ENCODE measurements at regions not wholly inside any gene's neighbourhood (a gene's known extent, or its start where the extent isn't known, plus 50 kb on each side); places are given as distances from the start of the nearest gene placed in this dataset.

- no peaks in the 10 kb centered on the region for H3K36me3 Mint-ChIP-seq (ENCODE audit: low read depth)
- intact Hi-C loops (cut with micrococcal nuclease) = no loop called here
- H3K4me1 Mint-ChIP-seq (ENCODE audit: low read depth) = peaks cover 22% of the 10 kb centered on the region
- no peaks in the 10 kb centered on the region for H3K9me3 Mint-ChIP-seq
- H3K27me3 Mint-ChIP-seq = peaks cover 3% of the 10 kb centered on the region
- H3K4me3 Mint-ChIP-seq = no peak overlapping the region
- no peak overlapping the region for H3K27ac Mint-ChIP-seq
Measured at GRCh38 chr2:104546537-104546936, 307.4 kb upstream of the POU3F3 start.

GRCh38 chr2:104547221-104547620 lies 306.7 kb upstream of the POU3F3 start:
- H3K4me1 Mint-ChIP-seq (ENCODE audit: low read depth) = peaks cover 22% of the 10 kb centered on the region
- H3K9me3 Mint-ChIP-seq = no peaks in the 10 kb centered on the region
- H3K36me3 Mint-ChIP-seq (ENCODE audit: low read depth) = no peaks in the 10 kb centered on the region
- intact Hi-C loops (cut with micrococcal nuclease) = no loop called here
- no peak overlapping the region for H3K4me3 Mint-ChIP-seq
- no peak overlapping the region for H3K27ac Mint-ChIP-seq
- H3K27me3 Mint-ChIP-seq = peaks cover 3% of the 10 kb centered on the region

GRCh38 chr2:104561251-104561650 lies 292.7 kb upstream of the POU3F3 start:
- Mint-ChIP-seq H3K4me1 (ENCODE audit: low read depth) (peaks cover 15% of the 10 kb centered on the region), H3K9me3 (no peaks in the 10 kb centered on the region), H3K4me3 (no peak overlapping the region), H3K27me3 (peaks cover 4% of the 10 kb centered on the region), H3K27ac (no peak overlapping the region), H3K36me3 (ENCODE audit: low read depth) (no peaks in the 10 kb centered on the region)
- intact Hi-C loops (cut with micrococcal nuclease) = no loop called here

DNA sequence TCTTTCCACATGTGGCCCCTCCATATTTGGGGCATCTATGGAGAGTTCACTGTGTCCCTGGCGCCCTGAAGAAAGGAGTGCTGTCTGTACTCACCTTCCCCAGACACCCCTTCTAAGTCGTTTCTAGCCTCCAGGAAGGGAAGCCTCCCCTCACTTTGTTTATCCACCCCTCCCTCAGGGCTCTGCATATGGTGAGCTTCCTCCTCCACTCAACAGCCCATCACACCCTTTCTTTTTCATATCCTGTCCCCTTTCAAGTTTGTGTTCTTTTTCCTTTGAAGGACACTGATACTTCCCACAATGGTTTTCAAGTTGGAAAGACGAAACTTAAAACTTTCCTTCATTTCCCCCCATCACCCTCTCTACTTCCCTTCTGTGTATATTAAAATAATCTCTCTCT lies 291.4 kb upstream of the POU3F3 start:
- intact Hi-C loops (cut with micrococcal nuclease) = no loop called here
- peaks cover 4% of the 10 kb centered on the region for H3K27me3 Mint-ChIP-seq
- H3K4me1 Mint-ChIP-seq (ENCODE audit: low read depth) = peaks cover 15% of the 10 kb centered on the region
- H3K36me3 Mint-ChIP-seq (ENCODE audit: low read depth) = no peaks in the 10 kb centered on the region
- no peaks in the 10 kb centered on the region for H3K9me3 Mint-ChIP-seq
- H3K27ac Mint-ChIP-seq = no peak overlapping the region
- H3K4me3 Mint-ChIP-seq = no peak overlapping the region

DNA sequence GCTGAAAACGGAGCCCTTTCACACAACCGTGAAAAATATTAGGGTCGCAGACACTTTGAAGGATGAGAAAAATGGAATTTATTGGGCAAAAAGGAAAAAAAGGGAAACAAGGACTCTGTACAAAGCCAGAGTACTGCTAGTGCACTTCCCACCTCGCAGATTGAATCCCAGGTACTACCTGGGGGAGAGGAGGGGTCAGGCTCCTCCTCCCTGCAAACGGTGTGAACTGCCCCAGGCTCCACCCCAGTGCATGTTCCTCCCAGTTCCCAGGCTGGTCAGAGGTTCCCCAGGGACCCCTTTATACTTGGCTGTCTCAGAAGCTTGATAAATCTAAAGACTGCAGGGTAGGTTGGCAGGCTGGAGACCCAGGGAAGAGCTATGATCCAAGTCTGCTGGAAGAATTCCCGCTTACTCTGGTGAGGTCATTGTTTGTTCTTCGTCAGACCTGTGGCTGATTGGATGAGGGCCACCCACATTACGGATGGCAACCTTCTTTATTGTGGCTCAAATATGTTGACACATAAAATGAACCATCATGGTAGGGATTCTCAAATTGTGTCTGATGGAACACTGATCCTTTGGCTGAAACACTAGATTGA lies 290.4 kb upstream of the POU3F3 start:
- intact Hi-C loops (cut with micrococcal nuclease) = no loop called here
- peaks cover 15% of the 10 kb centered on the region for H3K4me1 Mint-ChIP-seq (ENCODE audit: low read depth)
- H3K27ac Mint-ChIP-seq = no peak overlapping the region
- H3K36me3 Mint-ChIP-seq (ENCODE audit: low read depth) = no peaks in the 10 kb centered on the region
- H3K27me3 Mint-ChIP-seq = peaks cover 4% of the 10 kb centered on the region
- no peak overlapping the region for H3K4me3 Mint-ChIP-seq
- no peaks in the 10 kb centered on the region for H3K9me3 Mint-ChIP-seq

GRCh38 chr2:104568247-104568646 lies 285.7 kb upstream of the POU3F3 start:
- Mint-ChIP-seq H3K4me1 (ENCODE audit: low read depth) (peaks cover 23% of the 10 kb centered on the region), H3K9me3 (no peaks in the 10 kb centered on the region), H3K27ac (no peak overlapping the region), H3K4me3 (no peak overlapping the region), H3K36me3 (ENCODE audit: low read depth) (no peaks in the 10 kb centered on the region), H3K27me3 (no peaks in the 10 kb centered on the region)
- intact Hi-C loops (cut with micrococcal nuclease) = no loop called here

DNA sequence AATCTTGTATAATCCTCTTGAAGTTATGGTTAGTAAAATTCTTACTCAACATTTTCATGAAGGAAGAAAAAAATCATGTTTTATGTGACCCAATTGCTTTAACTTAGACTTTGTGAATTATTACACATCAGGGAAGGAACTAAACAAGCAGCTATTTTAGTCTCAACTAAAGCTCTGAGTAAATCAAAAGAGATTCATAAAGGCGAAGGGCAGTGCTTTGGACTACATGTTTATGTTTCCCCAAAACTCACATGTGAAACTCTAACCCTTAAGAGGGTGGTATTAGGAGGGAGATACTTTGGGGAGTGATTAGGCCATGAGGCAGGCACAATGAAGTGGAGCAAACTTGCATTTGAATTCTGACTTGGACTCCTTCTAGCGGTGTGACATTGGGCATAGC lies 283.7 kb upstream of the POU3F3 start:
- no peaks in the 10 kb centered on the region for H3K27me3 Mint-ChIP-seq
- no peak overlapping the region for H3K4me3 Mint-ChIP-seq
- H3K36me3 Mint-ChIP-seq (ENCODE audit: low read depth) = no peaks in the 10 kb centered on the region
- intact Hi-C loops (cut with micrococcal nuclease) = loop anchor here (5.0 kb wide), 1 partner anchor 87 kb away; no protein-coding TSS in a partner anchor
- no peak overlapping the region for H3K27ac Mint-ChIP-seq
- H3K9me3 Mint-ChIP-seq = no peaks in the 10 kb centered on the region
- peaks cover 30% of the 10 kb centered on the region for H3K4me1 Mint-ChIP-seq (ENCODE audit: low read depth)

DNA sequence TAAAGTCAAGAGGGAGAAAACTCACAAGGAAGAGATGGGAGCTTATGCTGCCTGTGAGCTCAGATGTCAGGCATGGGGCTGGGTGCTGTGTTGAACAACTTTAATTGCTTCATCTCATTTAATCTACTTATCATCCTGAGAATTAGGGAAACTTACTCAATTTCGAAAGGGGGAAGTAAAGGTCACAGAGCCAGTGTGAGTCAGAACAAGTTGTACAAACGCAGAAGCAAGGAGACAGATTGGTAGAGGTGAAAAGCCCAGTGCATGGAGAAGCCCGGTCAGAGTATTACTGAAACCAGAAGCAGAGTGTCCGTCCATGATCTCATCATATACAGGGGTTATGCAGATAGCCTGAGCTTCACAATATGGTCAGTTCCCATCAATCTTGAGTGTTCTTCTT lies 281.1 kb upstream of the POU3F3 start:
- Mint-ChIP-seq H3K27me3 (no peaks in the 10 kb centered on the region), H3K4me1 (ENCODE audit: low read depth) (peaks cover 30% of the 10 kb centered on the region), H3K27ac (no peak overlapping the region), H3K36me3 (ENCODE audit: low read depth) (no peaks in the 10 kb centered on the region), H3K9me3 (no peaks in the 10 kb centered on the region), H3K4me3 (no peak overlapping the region)
- intact Hi-C loops (cut with micrococcal nuclease) = loop anchor here (5.0 kb wide), 1 partner anchor 84 kb away; no protein-coding TSS in a partner anchor

DNA sequence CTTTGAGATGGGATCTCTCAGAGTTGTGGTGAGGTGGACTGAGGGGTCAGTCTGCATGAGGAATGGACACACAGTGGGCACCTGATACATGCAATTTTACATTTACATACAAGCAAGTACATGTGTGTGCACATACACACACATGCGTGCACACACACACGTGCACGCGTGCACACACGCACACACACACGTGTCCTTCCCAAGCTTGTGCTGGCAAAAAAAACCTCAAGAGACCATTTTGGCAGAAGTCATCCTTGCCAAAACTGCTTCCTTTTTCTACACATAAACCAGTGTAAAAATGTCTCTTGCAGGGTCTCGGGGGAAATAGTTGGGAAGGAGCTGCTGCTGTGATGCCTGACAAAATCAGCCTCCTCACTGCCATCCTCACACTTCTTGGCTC lies 279.5 kb upstream of the POU3F3 start:
- intact Hi-C loops (cut with micrococcal nuclease) = loop anchor here (5.0 kb wide), 1 partner anchor 83 kb away; no protein-coding TSS in a partner anchor
- Mint-ChIP-seq H3K4me1 (ENCODE audit: low read depth) (peaks cover 30% of the 10 kb centered on the region), H3K36me3 (ENCODE audit: low read depth) (no peaks in the 10 kb centered on the region), H3K4me3 (no peak overlapping the region), H3K9me3 (no peaks in the 10 kb centered on the region), H3K27me3 (no peaks in the 10 kb centered on the region), H3K27ac (no peak overlapping the region)

DNA sequence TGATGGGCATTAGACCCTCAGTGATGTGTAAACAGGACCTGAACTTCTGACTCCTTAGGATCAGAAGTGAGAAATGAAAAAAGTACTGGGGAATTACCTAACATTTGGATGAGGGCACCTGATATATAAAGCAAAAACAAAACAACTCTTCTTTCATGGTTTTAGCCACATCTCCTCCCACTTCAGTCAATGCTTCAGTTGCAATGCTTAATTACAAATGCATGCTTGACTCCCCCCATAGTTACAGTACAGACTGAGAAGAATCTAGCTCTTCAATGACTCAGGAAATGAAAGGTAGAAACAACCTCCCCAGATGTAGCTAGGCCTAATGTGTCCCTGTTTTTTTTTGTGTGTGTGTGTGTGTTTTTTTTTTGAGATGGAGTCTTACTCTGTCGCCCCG lies 276.8 kb upstream of the POU3F3 start:
- H3K27ac Mint-ChIP-seq = no peak overlapping the region
- H3K27me3 Mint-ChIP-seq = peaks cover 2% of the 10 kb centered on the region
- no peaks in the 10 kb centered on the region for H3K9me3 Mint-ChIP-seq
- no peak overlapping the region for H3K4me3 Mint-ChIP-seq
- intact Hi-C loops (cut with micrococcal nuclease) = no loop called here
- peaks cover 28% of the 10 kb centered on the region for H3K4me1 Mint-ChIP-seq (ENCODE audit: low read depth)
- H3K36me3 Mint-ChIP-seq (ENCODE audit: low read depth) = no peaks in the 10 kb centered on the region

- peaks cover 2% of the 10 kb centered on the region for H3K27me3 Mint-ChIP-seq
- no peak overlapping the region for H3K4me3 Mint-ChIP-seq
- no peaks in the 10 kb centered on the region for H3K36me3 Mint-ChIP-seq (ENCODE audit: low read depth)
- H3K4me1 Mint-ChIP-seq (ENCODE audit: low read depth) = no peaks in the 10 kb centered on the region
- no peak overlapping the region for H3K27ac Mint-ChIP-seq
- intact Hi-C loops (cut with micrococcal nuclease) = no loop called here
- no peaks in the 10 kb centered on the region for H3K9me3 Mint-ChIP-seq
Measured at GRCh38 chr2:104582471-104582870, 271.4 kb upstream of the POU3F3 start.

DNA sequence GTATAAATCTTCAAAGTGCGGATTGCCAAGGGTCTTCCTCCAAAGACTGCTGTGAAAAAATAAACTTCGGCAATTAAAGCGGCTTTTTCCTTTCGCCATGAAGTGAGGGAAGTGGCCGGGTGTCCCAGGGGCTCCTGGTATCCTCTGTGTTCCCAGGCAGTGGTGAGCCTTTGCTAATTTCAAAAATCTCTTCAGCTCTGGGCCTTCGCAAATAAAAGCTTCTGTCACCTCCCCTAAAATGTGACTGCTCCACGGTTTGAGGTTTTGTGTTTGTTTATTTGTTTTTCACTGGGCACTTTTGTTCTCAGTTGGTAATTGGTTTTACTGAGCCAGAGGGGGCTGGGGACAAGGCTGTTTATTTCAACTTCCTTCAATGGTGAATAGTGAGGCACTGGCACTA lies 270.1 kb upstream of the POU3F3 start:
- Mint-ChIP-seq H3K4me3 (no peak overlapping the region), H3K27ac (no peak overlapping the region), H3K27me3 (peaks cover 2% of the 10 kb centered on the region), H3K9me3 (no peaks in the 10 kb centered on the region), H3K4me1 (ENCODE audit: low read depth) (no peaks in the 10 kb centered on the region), H3K36me3 (ENCODE audit: low read depth) (no peaks in the 10 kb centered on the region)
- intact Hi-C loops (cut with micrococcal nuclease) = no loop called here

DNA sequence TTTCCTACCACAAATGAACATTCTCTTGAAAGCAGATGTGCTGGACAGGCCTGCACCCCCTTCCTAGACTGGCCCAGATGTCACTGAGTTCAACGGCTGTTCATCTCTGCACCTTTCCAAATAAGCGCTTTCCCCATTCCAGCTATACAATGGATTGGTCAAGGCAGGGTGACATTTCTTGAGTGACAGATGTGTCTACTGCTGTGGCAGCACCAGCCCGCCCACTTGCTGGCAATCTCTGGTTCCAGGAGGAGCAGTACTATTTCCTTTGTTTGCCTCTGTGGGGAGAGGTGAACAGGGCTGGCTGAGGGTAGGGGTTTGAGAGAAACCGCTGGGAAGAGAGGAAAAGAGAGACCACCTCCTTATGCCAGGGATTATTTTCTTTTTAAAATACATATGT lies 269.5 kb upstream of the POU3F3 start:
- Mint-ChIP-seq H3K27me3 (peaks cover 2% of the 10 kb centered on the region), H3K27ac (no peak overlapping the region), H3K9me3 (peaks cover 4% of the 10 kb centered on the region), H3K4me1 (ENCODE audit: low read depth) (no peaks in the 10 kb centered on the region), H3K4me3 (no peak overlapping the region), H3K36me3 (ENCODE audit: low read depth) (no peaks in the 10 kb centered on the region)
- intact Hi-C loops (cut with micrococcal nuclease) = no loop called here

DNA sequence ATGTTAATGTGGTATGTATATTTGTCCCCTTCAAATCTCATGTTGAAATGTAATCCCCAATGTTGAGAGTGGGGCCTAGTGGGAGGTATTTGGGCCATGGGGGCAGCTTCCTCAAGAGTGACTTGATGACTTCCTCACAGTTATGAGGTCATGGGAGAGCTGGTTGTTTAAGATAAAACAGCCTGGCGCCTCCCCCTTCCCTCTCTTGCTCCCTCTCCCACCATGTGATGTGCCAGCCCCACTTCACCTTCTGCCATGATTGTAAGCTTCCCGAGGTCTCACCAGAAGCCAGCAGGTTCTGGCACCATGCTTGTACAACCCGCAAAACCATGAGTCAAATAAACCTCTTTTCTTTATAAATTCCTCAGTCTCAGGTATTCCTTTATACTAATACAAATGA lies 258.3 kb upstream of the POU3F3 start:
- Mint-ChIP-seq H3K9me3 (peaks cover 37% of the 10 kb centered on the region), H3K4me1 (ENCODE audit: low read depth) (peaks cover 23% of the 10 kb centered on the region), H3K27me3 (no peaks in the 10 kb centered on the region), H3K27ac (no peak overlapping the region), H3K36me3 (ENCODE audit: low read depth) (no peaks in the 10 kb centered on the region), H3K4me3 (no peak overlapping the region)
- intact Hi-C loops (cut with micrococcal nuclease) = no loop called here

GRCh38 chr2:104597942-104598341 lies 256.0 kb upstream of the POU3F3 start:
- Mint-ChIP-seq H3K27ac (no peak overlapping the region), H3K27me3 (no peaks in the 10 kb centered on the region), H3K36me3 (ENCODE audit: low read depth) (no peaks in the 10 kb centered on the region), H3K4me1 (ENCODE audit: low read depth) (peaks cover 23% of the 10 kb centered on the region), H3K9me3 (peaks cover 29% of the 10 kb centered on the region), H3K4me3 (no peak overlapping the region)
- intact Hi-C loops (cut with micrococcal nuclease) = no loop called here

All from dendritic cell treated with granulocyte-macrophage colony-stimulating factor and Interleukin-4, amounts not matched to agents 40 ng/mL and 50 ng/mL, for 4 days (primary cell).